ENCODE measurements at regions not wholly inside any gene's neighbourhood (a gene's known extent, or its start where the extent isn't known, plus 50 kb on each side); places are given as distances from the start of the nearest gene placed in this dataset.

DNA sequence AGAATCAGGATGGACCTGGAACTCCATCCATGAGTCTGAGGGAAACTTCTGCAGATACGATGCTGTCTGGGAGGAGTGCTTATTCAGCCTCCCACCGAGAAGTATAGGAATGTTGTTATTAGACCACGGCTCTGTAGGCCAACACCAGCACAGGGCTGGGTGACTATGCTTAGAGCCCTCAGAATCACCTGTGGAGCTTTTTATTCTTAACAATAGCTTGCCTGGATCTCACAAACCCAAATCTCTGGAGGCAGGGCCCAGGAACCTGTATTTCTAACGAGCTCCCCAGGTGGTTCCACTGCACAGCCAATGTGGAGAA lies 55.6 kb upstream of the ARID5B start:
- TF ChIP-seq, protein P1, sequence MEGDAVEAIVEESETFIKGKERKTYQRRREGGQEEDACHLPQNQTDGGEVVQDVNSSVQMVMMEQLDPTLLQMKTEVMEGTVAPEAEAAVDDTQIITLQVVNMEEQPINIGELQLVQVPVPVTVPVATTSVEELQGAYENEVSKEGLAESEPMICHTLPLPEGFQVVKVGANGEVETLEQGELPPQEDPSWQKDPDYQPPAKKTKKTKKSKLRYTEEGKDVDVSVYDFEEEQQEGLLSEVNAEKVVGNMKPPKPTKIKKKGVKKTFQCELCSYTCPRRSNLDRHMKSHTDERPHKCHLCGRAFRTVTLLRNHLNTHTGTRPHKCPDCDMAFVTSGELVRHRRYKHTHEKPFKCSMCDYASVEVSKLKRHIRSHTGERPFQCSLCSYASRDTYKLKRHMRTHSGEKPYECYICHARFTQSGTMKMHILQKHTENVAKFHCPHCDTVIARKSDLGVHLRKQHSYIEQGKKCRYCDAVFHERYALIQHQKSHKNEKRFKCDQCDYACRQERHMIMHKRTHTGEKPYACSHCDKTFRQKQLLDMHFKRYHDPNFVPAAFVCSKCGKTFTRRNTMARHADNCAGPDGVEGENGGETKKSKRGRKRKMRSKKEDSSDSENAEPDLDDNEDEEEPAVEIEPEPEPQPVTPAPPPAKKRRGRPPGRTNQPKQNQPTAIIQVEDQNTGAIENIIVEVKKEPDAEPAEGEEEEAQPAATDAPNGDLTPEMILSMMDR (IDR thresholded peaks at IDR 0.05): no peak
- no peak for TF ChIP-seq POLR2A (IDR thresholded peaks at IDR 0.05)

Measured in right lobe of liver (tissue), 4 donors.